ENCODE measurements at regions not wholly inside any gene's neighbourhood (a gene's known extent, or its start where the extent isn't known, plus 50 kb on each side); places are given as distances from the start of the nearest gene placed in this dataset.

DNA sequence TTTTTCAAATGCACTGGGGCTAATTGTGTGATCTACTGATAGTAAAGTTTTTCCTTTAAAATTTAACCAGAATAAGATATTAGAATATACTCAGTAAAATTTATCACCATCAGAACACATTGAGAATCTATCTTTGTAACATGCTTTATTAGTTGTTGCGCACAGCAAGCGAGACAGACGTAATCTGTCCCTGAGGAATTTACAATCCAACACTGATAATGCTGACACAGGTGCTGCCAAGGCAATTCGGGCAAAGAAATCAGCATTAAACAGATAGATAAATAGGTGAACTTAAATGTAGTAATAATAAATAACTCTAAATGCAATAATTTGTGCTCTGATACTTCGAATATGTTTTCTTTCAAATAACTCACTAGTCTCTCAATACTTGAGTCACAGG lies 607.2 kb downstream of the HTR1B start:
- TF ChIP-seq, protein P1, sequence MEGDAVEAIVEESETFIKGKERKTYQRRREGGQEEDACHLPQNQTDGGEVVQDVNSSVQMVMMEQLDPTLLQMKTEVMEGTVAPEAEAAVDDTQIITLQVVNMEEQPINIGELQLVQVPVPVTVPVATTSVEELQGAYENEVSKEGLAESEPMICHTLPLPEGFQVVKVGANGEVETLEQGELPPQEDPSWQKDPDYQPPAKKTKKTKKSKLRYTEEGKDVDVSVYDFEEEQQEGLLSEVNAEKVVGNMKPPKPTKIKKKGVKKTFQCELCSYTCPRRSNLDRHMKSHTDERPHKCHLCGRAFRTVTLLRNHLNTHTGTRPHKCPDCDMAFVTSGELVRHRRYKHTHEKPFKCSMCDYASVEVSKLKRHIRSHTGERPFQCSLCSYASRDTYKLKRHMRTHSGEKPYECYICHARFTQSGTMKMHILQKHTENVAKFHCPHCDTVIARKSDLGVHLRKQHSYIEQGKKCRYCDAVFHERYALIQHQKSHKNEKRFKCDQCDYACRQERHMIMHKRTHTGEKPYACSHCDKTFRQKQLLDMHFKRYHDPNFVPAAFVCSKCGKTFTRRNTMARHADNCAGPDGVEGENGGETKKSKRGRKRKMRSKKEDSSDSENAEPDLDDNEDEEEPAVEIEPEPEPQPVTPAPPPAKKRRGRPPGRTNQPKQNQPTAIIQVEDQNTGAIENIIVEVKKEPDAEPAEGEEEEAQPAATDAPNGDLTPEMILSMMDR (IDR thresholded peaks at IDR 0.05): no peak
- TF ChIP-seq POLR2AphosphoS5 (IDR thresholded peaks at IDR 0.05): no peak
- TF ChIP-seq POLR2A (IDR thresholded peaks at IDR 0.05): no peak
- TF ChIP-seq EP300 (IDR thresholded peaks at IDR 0.05): no peak
